Activated naive CD4-positive, alpha-beta T cell treated with anti-CD3 and anti-CD28 coated beads, Interleukin-2, amount 50 U/mL, for 24 hours (primary cell): ENCODE measurements at regions not wholly inside any gene's neighbourhood (a gene's known extent, or its start where the extent isn't known, plus 50 kb on each side); places are given as distances from the start of the nearest gene placed in this dataset.

Experiments
- H3K27ac Mint-ChIP-seq: one replicate; pipeline ENCODE4 v1.8.0; 2021; ENCODE audit warnings: mild to moderate bottlenecking, mixed read lengths
- H3K27me3 Mint-ChIP-seq: one replicate; pipeline ENCODE4 v1.8.0; 2021; ENCODE audit warnings: mixed read lengths
- H3K36me3 Mint-ChIP-seq: one replicate; pipeline ENCODE4 v1.8.0; 2021; ENCODE audit warnings: mixed read lengths
- H3K4me1 Mint-ChIP-seq: one replicate; pipeline ENCODE4 v1.8.0; 2021; ENCODE audit warnings: mixed read lengths
- H3K4me3 Mint-ChIP-seq: one replicate; pipeline ENCODE4 v1.8.0; 2021; ENCODE audit warnings: mild to moderate bottlenecking, mixed read lengths
- H3K9me3 Mint-ChIP-seq: one replicate; pipeline ENCODE4 v1.8.0; 2021; ENCODE audit warnings: mixed read lengths

- Mint-ChIP-seq H3K4me3 (no peak overlapping the region), H3K27ac (no peak overlapping the region), H3K36me3 (no peaks in the 10 kb centered on the region), H3K4me1 (no peaks in the 10 kb centered on the region), H3K9me3 (no peaks in the 10 kb centered on the region), H3K27me3 (no peaks in the 10 kb centered on the region)
Measured at GRCh38 chr5:4243479-4244264, 648.0 kb downstream of the IRX1 start.

GRCh38 chr5:4244306-4244705, 648.7 kb downstream of the IRX1 start:
- no peak overlapping the region for H3K4me3 Mint-ChIP-seq
- H3K36me3 Mint-ChIP-seq = no peaks in the 10 kb centered on the region
- H3K9me3 Mint-ChIP-seq = no peaks in the 10 kb centered on the region
- no peaks in the 10 kb centered on the region for H3K27me3 Mint-ChIP-seq
- no peak overlapping the region for H3K27ac Mint-ChIP-seq
- H3K4me1 Mint-ChIP-seq = no peaks in the 10 kb centered on the region

- no peak overlapping the region for H3K27ac Mint-ChIP-seq
- no peaks in the 10 kb centered on the region for H3K36me3 Mint-ChIP-seq
- no peaks in the 10 kb centered on the region for H3K27me3 Mint-ChIP-seq
- no peaks in the 10 kb centered on the region for H3K4me1 Mint-ChIP-seq
- H3K9me3 Mint-ChIP-seq = no peaks in the 10 kb centered on the region
- no peak overlapping the region for H3K4me3 Mint-ChIP-seq
Measured at GRCh38 chr5:4245076-4245475, 649.4 kb downstream of the IRX1 start.

- Mint-ChIP-seq H3K4me1 (no peaks in the 10 kb centered on the region), H3K27me3 (no peaks in the 10 kb centered on the region), H3K4me3 (no peak overlapping the region), H3K36me3 (no peaks in the 10 kb centered on the region), H3K9me3 (no peaks in the 10 kb centered on the region), H3K27ac (no peak overlapping the region)
Measured at GRCh38 chr5:4245511-4245910, 649.9 kb downstream of the IRX1 start.

GRCh38 chr5:4246447-4246846, 650.8 kb downstream of the IRX1 start:
- Mint-ChIP-seq H3K9me3 (peaks cover 1% of the 10 kb centered on the region), H3K4me1 (no peaks in the 10 kb centered on the region), H3K36me3 (no peaks in the 10 kb centered on the region), H3K27me3 (no peaks in the 10 kb centered on the region), H3K4me3 (no peak overlapping the region), H3K27ac (no peak overlapping the region)

- H3K27me3 Mint-ChIP-seq = no peaks in the 10 kb centered on the region
- no peak overlapping the region for H3K4me3 Mint-ChIP-seq
- H3K4me1 Mint-ChIP-seq = no peaks in the 10 kb centered on the region
- H3K9me3 Mint-ChIP-seq = peaks cover 10% of the 10 kb centered on the region
- no peak overlapping the region for H3K27ac Mint-ChIP-seq
- H3K36me3 Mint-ChIP-seq = no peaks in the 10 kb centered on the region
Measured at GRCh38 chr5:4250254-4250653, 654.6 kb downstream of the IRX1 start.

- Mint-ChIP-seq H3K4me1 (no peaks in the 10 kb centered on the region), H3K36me3 (no peaks in the 10 kb centered on the region), H3K9me3 (peaks cover 10% of the 10 kb centered on the region), H3K27ac (no peak overlapping the region), H3K4me3 (no peak overlapping the region), H3K27me3 (no peaks in the 10 kb centered on the region)
Measured at GRCh38 chr5:4252385-4252784, 656.8 kb downstream of the IRX1 start.

GRCh38 chr5:4254736-4255135, 659.1 kb downstream of the IRX1 start:
- no peak overlapping the region for H3K27ac Mint-ChIP-seq
- peaks cover 10% of the 10 kb centered on the region for H3K9me3 Mint-ChIP-seq
- H3K4me3 Mint-ChIP-seq = no peak overlapping the region
- H3K36me3 Mint-ChIP-seq = no peaks in the 10 kb centered on the region
- peaks cover 1% of the 10 kb centered on the region for H3K27me3 Mint-ChIP-seq
- no peaks in the 10 kb centered on the region for H3K4me1 Mint-ChIP-seq

GRCh38 chr5:4255441-4255840, 659.8 kb downstream of the IRX1 start:
- Mint-ChIP-seq H3K4me1 (no peaks in the 10 kb centered on the region), H3K4me3 (no peak overlapping the region), H3K36me3 (no peaks in the 10 kb centered on the region), H3K27me3 (peaks cover 1% of the 10 kb centered on the region), H3K9me3 (peaks cover 10% of the 10 kb centered on the region), H3K27ac (no peak overlapping the region)

- Mint-ChIP-seq H3K4me1 (no peaks in the 10 kb centered on the region), H3K27me3 (peaks cover 1% of the 10 kb centered on the region), H3K27ac (no peak overlapping the region), H3K9me3 (peaks cover 5% of the 10 kb centered on the region), H3K4me3 (no peak overlapping the region), H3K36me3 (no peaks in the 10 kb centered on the region)
Measured at GRCh38 chr5:4258170-4258569, 662.5 kb downstream of the IRX1 start.

- no peaks in the 10 kb centered on the region for H3K27me3 Mint-ChIP-seq
- H3K27ac Mint-ChIP-seq = no peak overlapping the region
- no peaks in the 10 kb centered on the region for H3K36me3 Mint-ChIP-seq
- H3K4me3 Mint-ChIP-seq = no peak overlapping the region
- peaks cover 15% of the 10 kb centered on the region for H3K9me3 Mint-ChIP-seq
- no peaks in the 10 kb centered on the region for H3K4me1 Mint-ChIP-seq
Measured at GRCh38 chr5:4271193-4271592, 675.6 kb downstream of the IRX1 start.

GRCh38 chr5:4275232-4275631, 679.6 kb downstream of the IRX1 start:
- Mint-ChIP-seq H3K27me3 (no peaks in the 10 kb centered on the region), H3K4me3 (no peak overlapping the region), H3K9me3 (peaks cover 9% of the 10 kb centered on the region), H3K36me3 (peaks cover 1% of the 10 kb centered on the region), H3K4me1 (no peaks in the 10 kb centered on the region), H3K27ac (no peak overlapping the region)

- Mint-ChIP-seq H3K27me3 (no peaks in the 10 kb centered on the region), H3K27ac (no peak overlapping the region), H3K4me3 (no peak overlapping the region), H3K36me3 (no peaks in the 10 kb centered on the region), H3K4me1 (no peaks in the 10 kb centered on the region), H3K9me3 (no peaks in the 10 kb centered on the region)
Measured at GRCh38 chr5:4294878-4295277, 699.2 kb downstream of the IRX1 start.

- no peaks in the 10 kb centered on the region for H3K36me3 Mint-ChIP-seq
- no peaks in the 10 kb centered on the region for H3K27me3 Mint-ChIP-seq
- no peaks in the 10 kb centered on the region for H3K4me1 Mint-ChIP-seq
- H3K9me3 Mint-ChIP-seq = no peaks in the 10 kb centered on the region
- no peak overlapping the region for H3K4me3 Mint-ChIP-seq
- H3K27ac Mint-ChIP-seq = no peak overlapping the region
Measured at GRCh38 chr5:4295663-4296339, 700.2 kb downstream of the IRX1 start.

GRCh38 chr5:4306057-4306456, 710.4 kb downstream of the IRX1 start:
- no peaks in the 10 kb centered on the region for H3K36me3 Mint-ChIP-seq

GRCh38 chr5:4309026-4309425, 713.4 kb downstream of the IRX1 start:
- H3K9me3 Mint-ChIP-seq = no peaks in the 10 kb centered on the region
- no peaks in the 10 kb centered on the region for H3K4me1 Mint-ChIP-seq
- H3K4me3 Mint-ChIP-seq = no peak overlapping the region
- H3K36me3 Mint-ChIP-seq = no peaks in the 10 kb centered on the region
- H3K27ac Mint-ChIP-seq = no peak overlapping the region
- H3K27me3 Mint-ChIP-seq = no peaks in the 10 kb centered on the region

More at GRCh38 chr5:4306057-4306456, 710.4 kb downstream of the IRX1 start:
- no peak overlapping the region for H3K4me3 Mint-ChIP-seq
- no peaks in the 10 kb centered on the region for H3K4me1 Mint-ChIP-seq
- no peaks in the 10 kb centered on the region for H3K9me3 Mint-ChIP-seq
- no peak overlapping the region for H3K27ac Mint-ChIP-seq
- no peaks in the 10 kb centered on the region for H3K27me3 Mint-ChIP-seq
